ENCODE measurements at regions not wholly inside any gene's neighbourhood (a gene's known extent, or its start where the extent isn't known, plus 50 kb on each side); places are given as distances from the start of the nearest gene placed in this dataset.

GRCh38 chr16:35823342-35823741, 2363.9 kb downstream of the TP53TG3F start:
- TF ChIP-seq EZH2phosphoT487 (IDR thresholded peaks at IDR 0.05; ENCODE audit: low read depth), result no peak
- no peak for TF ChIP-seq CTCF (IDR thresholded peaks at IDR 0.05; ENCODE audit: low read depth, low read length)

Data from OCI-LY3 (cell line).